GM23248 (cell line): ENCODE measurements at regions not wholly inside any gene's neighbourhood (a gene's known extent, or its start where the extent isn't known, plus 50 kb on each side); places are given as distances from the start of the nearest gene placed in this dataset.
"Not testable (repeated sequence)": the region's sequence is repeated elsewhere in the genome, so short reads cannot be mapped to it uniquely, and the experiment has no call there.

Experiments
- DNase-seq: peaks from one replicate; pipeline ENCODE4 v3.0.0-alpha.2; 2015
- H2AFZ ChIP-seq: fragments of 200-600 bp; sonication (generic); 2 replicates; pipeline ENCODE4 v1.6.1; 2016; ENCODE audit warnings: antibody characterized with exemption
- H3F3A ChIP-seq: fragments of 200-600 bp; sonication (generic); 2 replicates; pipeline ENCODE4 v1.6.1; 2016; ENCODE audit warnings: mild to moderate bottlenecking, antibody characterized with exemption, mixed run types; ENCODE audit not compliant: insufficient read depth
- H3K27ac ChIP-seq: fragments of 200-600 bp; sonication (generic); 2 replicates; pipeline ENCODE4 v1.5.1; 2016; ENCODE audit warnings: mild to moderate bottlenecking
- H3K27me3 ChIP-seq: fragments of 200-600 bp; sonication (generic); replicated peaks from 2 replicates; pipeline ENCODE4 v1.6.1; 2016; ENCODE audit warnings: mild to moderate bottlenecking; ENCODE audit not compliant: insufficient read depth
- H3K36me3 ChIP-seq: fragments of 200-600 bp; sonication (generic); 2 replicates; pipeline ENCODE4 v1.6.1; 2016; ENCODE audit warnings: low read depth, mild to moderate bottlenecking
- H3K4me1 ChIP-seq: fragments of 200-600 bp; sonication (generic); 2 replicates; pipeline ENCODE4 v1.6.1; 2016; ENCODE audit warnings: mild to moderate bottlenecking; ENCODE audit not compliant: insufficient read depth
- H3K4me2 ChIP-seq: fragments of 200-600 bp; sonication (generic); one replicate; pipeline ENCODE4 v1.6.1; 2016; ENCODE audit warnings: mild to moderate bottlenecking; ENCODE audit not compliant: unreplicated experiment
- H3K4me3 ChIP-seq: fragments of 200-600 bp; sonication (generic); 2 replicates; pipeline ENCODE4 v1.5.1; 2016; ENCODE audit warnings: mild to moderate bottlenecking
- H3K79me2 ChIP-seq: fragments of 200-600 bp; sonication (generic); 2 replicates; pipeline ENCODE4 v1.6.1; 2016; ENCODE audit warnings: mild to moderate bottlenecking; ENCODE audit not compliant: insufficient read depth
- H3K9ac ChIP-seq: fragments of 200-600 bp; sonication (generic); 2 replicates; pipeline ENCODE4 v1.6.1; 2016; ENCODE audit warnings: mild to moderate bottlenecking
- H3K9me2 ChIP-seq: fragments of 200-600 bp; sonication (generic); 2 replicates; pipeline ENCODE4 v1.6.1; 2016; ENCODE audit warnings: mixed run types, mild to moderate bottlenecking, moderate library complexity; ENCODE audit not compliant: insufficient read depth
- H3K9me3 ChIP-seq: fragments of 200-600 bp; sonication (generic); one replicate; pipeline ENCODE4 v1.6.1; 2017; ENCODE audit warnings: low read depth
- H4K20me1 ChIP-seq: fragments of 200-600 bp; sonication (generic); 2 replicates; pipeline ENCODE4 v1.6.0; 2016; ENCODE audit not compliant: insufficient read depth
- EZH2 ChIP-seq: fragments of 200-600 bp; sonication (generic); IDR thresholded peaks from 2 replicates; pipeline ENCODE4 v1.6.1; 2018; ENCODE audit warnings: antibody characterized with exemption, mild to moderate bottlenecking; ENCODE audit not compliant: insufficient read depth, poor library complexity, severe bottlenecking
- EZH2phosphoT487 ChIP-seq: fragments of 200-600 bp; sonication (generic); IDR thresholded peaks from 2 replicates; pipeline ENCODE4 v1.6.1; 2018; ENCODE audit warnings: antibody characterized with exemption, moderate library complexity, mild to moderate bottlenecking, low read depth; ENCODE audit not compliant: insufficient read depth
- WGBS, 2 experiments: methylation state at CpG; one replicate each; pipeline ENCODE4 v1.1.6; 2015 to 2017; ENCODE audit warnings: low lambda C conversion rate in 2 of 2, low coverage in 1 of 2; ENCODE audit errors: missing lambda C conversion rate in 2 of 2; 5-methylcytosine and 5-hydroxymethylcytosine counted together
- in situ Hi-C: fragments of 300-500 bp; cut with MboI; formaldehyde crosslinking; loops from 2 replicates; pipeline ENCODE4 v1.15.0; 2020

DNA sequence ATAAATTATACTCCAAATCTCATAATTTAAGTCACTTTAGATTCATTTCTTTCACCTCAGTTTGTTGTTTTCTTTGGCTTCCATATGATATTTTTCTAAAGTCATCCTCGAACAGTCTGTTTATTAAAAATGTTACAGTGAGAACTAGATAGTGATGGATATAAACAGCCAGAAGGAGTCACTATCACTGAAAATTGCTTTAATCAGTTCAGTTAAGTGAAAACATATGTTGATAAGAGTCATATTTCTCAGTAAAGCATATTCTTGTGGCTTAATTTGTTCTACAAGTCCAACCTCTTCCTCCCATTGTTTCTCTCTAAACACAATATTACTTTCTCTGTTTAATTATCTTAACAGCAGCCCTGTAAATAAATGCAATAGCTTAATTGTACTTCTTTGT is 427.5 kb upstream of the ALCAM start:
- no peak for DNase-seq
- no peaks in the 10 kb centered on the region for H3K36me3 ChIP-seq
- H2AFZ ChIP-seq: no peak overlapping the region
- H3K9me2 ChIP-seq: no peaks in the 10 kb centered on the region
- H3K9ac ChIP-seq: no peak overlapping the region
- no peaks in the 10 kb centered on the region for H3K4me1 ChIP-seq
- H3K27me3 ChIP-seq: 0 out of 2 replicates have a peak, but pooled peaks cover 7% of the 10 kb centered on the region
- no peaks in the 10 kb centered on the region for H3K9me3 ChIP-seq
- no peak overlapping the region for H3K4me2 ChIP-seq
- H3K27ac ChIP-seq: no peak overlapping the region
- no peaks in the 10 kb centered on the region for H3F3A ChIP-seq
- H4K20me1 ChIP-seq: no peaks in the 10 kb centered on the region
- H3K79me2 ChIP-seq: no peaks in the 10 kb centered on the region
- TF ChIP-seq EZH2phosphoT487 (no peak), EZH2 (no peak)
- in situ Hi-C loops: no loop called here
- H3K4me3 ChIP-seq: no peak overlapping the region
- WGBS, 2 experiments: 34 to 63% methylated on average over 1 of the region's 1 CpG

DNA sequence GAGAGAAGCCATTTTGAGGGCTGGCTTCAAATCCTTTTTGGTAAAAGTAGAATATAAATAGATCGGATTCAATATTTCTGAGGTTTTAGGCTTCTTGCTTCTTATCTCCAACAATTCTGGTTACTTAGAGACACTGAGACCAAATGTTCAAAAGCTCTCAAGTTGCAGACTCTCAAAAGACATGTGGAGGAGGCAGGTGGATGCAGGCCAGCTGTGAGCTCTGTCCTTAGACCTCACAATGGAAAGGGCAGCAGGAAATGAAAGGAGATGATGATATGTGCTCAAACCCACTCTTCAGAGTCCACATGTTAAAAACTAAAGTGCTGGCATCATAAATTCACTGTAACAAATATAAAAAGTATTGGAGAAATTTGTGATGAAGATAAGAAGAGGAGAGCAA is 424.9 kb upstream of the ALCAM start:
- Histone ChIP-seq H3K4me3 (no peak overlapping the region), H3K4me2 (no peak overlapping the region), H3K79me2 (no peaks in the 10 kb centered on the region), H4K20me1 (no peaks in the 10 kb centered on the region), H3K9me2 (no peaks in the 10 kb centered on the region), H3K27ac (no peak overlapping the region), H2AFZ (no peak overlapping the region), H3K36me3 (no peaks in the 10 kb centered on the region), H3K9me3 (no peaks in the 10 kb centered on the region), H3K27me3 (0 out of 2 replicates have a peak, but pooled peaks cover 7% of the 10 kb centered on the region), H3F3A (no peaks in the 10 kb centered on the region), H3K4me1 (no peaks in the 10 kb centered on the region), H3K9ac (no peak overlapping the region)
- DNase-seq: no peak
- WGBS, 2 experiments: 64 to 74% methylated on average over 1 of the region's 1 CpG
- TF ChIP-seq EZH2 (no peak), EZH2phosphoT487 (no peak)
- in situ Hi-C loops: no loop called here

- Histone ChIP-seq H3K27ac (no peak overlapping the region), H3K4me3 (no peak overlapping the region), H3F3A (no peaks in the 10 kb centered on the region), H3K4me1 (no peaks in the 10 kb centered on the region), H3K27me3 (0 out of 2 replicates have a peak, but pooled peaks cover 7% of the 10 kb centered on the region), H3K4me2 (no peak overlapping the region), H3K36me3 (no peaks in the 10 kb centered on the region), H4K20me1 (no peaks in the 10 kb centered on the region), H3K9me2 (no peaks in the 10 kb centered on the region), H3K9ac (no peak overlapping the region), H2AFZ (no peak overlapping the region), H3K9me3 (no peaks in the 10 kb centered on the region), H3K79me2 (no peaks in the 10 kb centered on the region)
- no peak for DNase-seq
- TF ChIP-seq EZH2phosphoT487 (no peak), EZH2 (no peak)
- in situ Hi-C loops: no loop called here
- 25 to 33% methylated on average over 1 of the region's 1 CpG for WGBS, 2 experiments
These were observed 422.7 kb upstream of the ALCAM start for GRCh38 chr3:104943974-104944373.

GRCh38 chr3:104947943-104948342 is 418.8 kb upstream of the ALCAM start:
- Histone ChIP-seq H3K9ac (no peak overlapping the region), H3K27ac (no peak overlapping the region), H3K79me2 (no peaks in the 10 kb centered on the region), H3K4me3 (no peak overlapping the region), H4K20me1 (no peaks in the 10 kb centered on the region), H3K4me2 (no peak overlapping the region), H3K36me3 (no peaks in the 10 kb centered on the region), H2AFZ (no peak overlapping the region), H3K27me3 (0 out of 2 replicates have a peak, but pooled peaks cover 6% of the 10 kb centered on the region), H3K9me3 (no peaks in the 10 kb centered on the region), H3F3A (no peaks in the 10 kb centered on the region; the same call in 1 of the 2 replicates), H3K9me2 (no peaks in the 10 kb centered on the region), H3K4me1 (peaks cover 17% of the 10 kb centered on the region)
- WGBS, 2 experiments: 21% methylated on average over 3 of the region's 3 CpGs
- TF ChIP-seq EZH2 (no peak), EZH2phosphoT487 (no peak)
- in situ Hi-C loops: no loop called here
- DNase-seq: no peak

GRCh38 chr3:104949810-104950209 is 416.9 kb upstream of the ALCAM start:
- H3K79me2 ChIP-seq, H3K36me3 ChIP-seq, H4K20me1 ChIP-seq, in situ Hi-C loops, H3K27me3 ChIP-seq, H3K27ac ChIP-seq, H3K9me2 ChIP-seq, DNase-seq, H3K4me3 ChIP-seq, H2AFZ ChIP-seq, H3K9ac ChIP-seq, H3K9me3 ChIP-seq, H3K4me2 ChIP-seq, H3F3A ChIP-seq: not testable (repeated sequence)
- peaks cover 20% of the 10 kb centered on the region for H3K4me1 ChIP-seq
- 38 to 39% methylated on average over 4 of the region's 4 CpGs for WGBS, 2 experiments
